M059J (cell line): ENCODE measurements at regions not wholly inside any gene's neighbourhood (a gene's known extent, or its start where the extent isn't known, plus 50 kb on each side); places are given as distances from the start of the nearest gene placed in this dataset.
A peak's percentile ranks its signal among the peaks of the same experiment; 100 is the strongest.
"Not testable (repeated sequence)": the region's sequence is repeated elsewhere in the genome, so short reads cannot be mapped to it uniquely, and the experiment has no call there.

Source experiments
- DNase-seq: peaks from one replicate; pipeline ENCODE4 v3.0.0-alpha.2; 2012; ENCODE audit warnings: low read depth

DNA sequence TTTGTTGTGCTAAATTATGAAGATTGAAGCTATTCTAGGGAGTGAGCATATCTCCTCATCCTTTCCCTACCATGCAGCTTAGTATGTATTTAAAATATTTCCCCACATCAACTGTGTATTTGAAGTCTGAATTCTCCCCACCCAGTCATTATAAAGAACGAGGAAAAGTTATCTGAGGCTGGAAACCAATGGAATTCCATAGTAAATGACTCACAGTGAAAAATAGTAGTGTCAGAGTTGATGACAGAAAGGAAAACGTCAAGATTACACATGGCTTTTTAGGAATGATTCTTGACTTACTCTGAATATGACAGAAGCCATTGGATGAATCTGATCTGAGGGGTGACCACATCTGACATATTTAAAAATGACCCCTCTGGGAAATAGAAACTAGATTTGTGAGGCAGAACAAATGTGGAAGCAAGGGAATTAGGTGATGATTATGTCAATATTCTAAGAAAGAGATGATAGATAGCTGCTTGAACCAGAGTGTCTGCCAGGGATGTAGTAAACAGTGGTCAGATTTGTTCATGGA lies 1768.9 kb upstream of the CDH9 start:
- DNase-seq = peak; percentile 8

GRCh38 chr5:28799035-28799434 lies 1760.6 kb upstream of the CDH9 start:
- DNase-seq = not testable (repeated sequence)

- no peak for DNase-seq
Measured at GRCh38 chr5:28788954-28789353, 1750.6 kb upstream of the CDH9 start.

DNA sequence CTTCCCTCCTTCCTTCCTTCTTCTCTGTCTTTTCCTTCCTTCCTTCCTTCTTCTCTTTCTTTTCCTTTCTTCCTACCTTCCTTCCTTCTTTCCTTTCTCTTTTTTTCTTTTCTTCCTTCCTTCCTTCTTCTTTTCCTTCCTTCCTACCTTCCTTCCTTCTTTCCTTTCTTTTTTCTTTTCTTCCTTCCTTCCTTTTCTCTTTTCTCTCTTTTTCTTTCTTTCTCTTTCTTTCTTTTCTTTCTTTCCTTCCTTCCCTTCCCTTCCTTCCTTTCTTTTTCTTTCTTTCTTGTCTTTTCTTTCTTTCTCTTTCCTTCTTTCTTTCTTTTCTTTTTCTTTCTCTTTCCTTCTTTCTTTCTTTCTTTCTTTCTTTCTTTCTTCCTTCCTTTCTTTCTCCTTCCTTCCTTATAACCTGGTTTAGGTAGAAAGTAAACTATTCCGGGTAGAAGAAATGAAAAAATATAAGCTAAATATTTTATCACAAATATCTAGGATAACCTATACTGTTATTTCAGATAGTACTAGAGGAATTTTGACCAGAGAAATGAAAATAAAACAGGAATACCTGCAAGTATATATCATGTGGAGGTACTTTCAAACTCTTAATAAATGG lies 1741.8 kb upstream of the CDH9 start:
- no peak for DNase-seq

DNA sequence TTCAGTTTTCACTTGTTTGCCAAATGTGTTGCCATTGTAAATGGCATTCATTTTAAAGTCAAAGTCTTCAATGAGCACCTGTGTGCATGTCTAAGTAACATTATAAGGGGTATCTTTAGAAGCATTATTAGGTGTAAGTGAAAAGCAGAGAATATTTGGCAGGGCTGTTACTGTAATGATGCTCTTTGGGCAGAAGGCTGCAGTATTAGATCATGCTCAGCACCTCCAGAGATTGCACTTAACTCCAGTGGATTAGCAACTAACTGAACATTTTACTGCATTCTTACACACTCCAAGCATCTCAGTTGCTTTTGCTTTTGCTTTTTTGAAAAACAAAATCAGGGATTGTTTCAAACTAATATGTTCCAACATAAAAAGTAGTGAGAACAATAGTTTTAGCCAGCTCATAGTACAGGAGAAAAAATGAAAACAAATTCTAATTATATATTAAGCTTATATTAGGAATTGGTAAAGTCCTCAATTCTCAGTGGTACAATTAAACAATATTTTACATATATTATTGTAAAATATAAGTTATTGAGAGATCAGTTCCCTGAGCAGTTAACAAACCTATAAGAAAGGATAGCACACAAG lies 1740.9 kb upstream of the CDH9 start:
- peak; percentile 18 for DNase-seq

DNA sequence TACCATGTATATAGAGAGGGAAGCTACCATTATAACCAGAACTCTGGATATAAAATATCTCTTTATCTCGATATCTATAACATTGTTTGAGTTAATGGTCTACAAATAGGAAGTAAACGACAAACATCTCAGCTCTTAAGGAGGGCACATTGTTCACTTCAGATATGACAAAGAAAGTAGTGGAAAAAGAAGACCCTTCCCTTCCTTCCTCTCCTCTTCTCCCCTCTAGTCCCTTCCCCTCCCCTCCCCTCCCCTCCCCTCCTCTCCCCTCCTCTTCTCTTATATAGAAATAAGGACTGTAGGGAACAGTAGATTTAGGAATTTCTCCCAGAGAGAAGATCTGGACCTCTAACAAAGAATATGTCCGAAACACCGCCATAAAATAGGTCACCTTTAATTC lies 1731.9 kb upstream of the CDH9 start:
- DNase-seq = no peak

DNA sequence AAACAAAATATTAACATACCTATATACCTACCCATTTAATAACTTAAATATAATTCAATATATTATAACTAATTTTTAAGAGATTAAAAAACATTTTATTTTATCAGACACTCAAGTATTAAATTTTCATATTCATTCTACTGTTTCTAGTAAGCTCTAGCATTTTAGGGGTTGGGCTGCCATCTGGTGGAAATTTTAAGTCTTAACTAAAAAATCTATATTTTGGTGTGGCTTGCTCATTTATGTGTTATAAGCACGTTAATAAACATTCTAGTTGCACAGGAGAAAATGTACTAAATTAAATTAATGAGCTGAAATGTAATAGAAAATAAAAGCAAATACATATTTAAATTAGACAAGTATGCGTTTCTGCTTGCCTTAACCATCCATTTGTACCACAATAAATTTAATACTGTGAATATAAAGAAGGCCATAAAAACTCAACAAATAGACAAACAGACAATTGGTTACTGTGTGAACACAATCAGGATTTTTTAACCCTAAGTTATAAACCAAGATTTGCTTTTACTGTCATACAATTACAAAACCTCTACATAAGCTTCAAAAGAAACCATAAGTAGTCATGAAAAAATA lies 1728.3 kb upstream of the CDH9 start:
- DNase-seq = peak; percentile 48

GRCh38 chr5:28751396-28751795 lies 1713.0 kb upstream of the CDH9 start:
- DNase-seq = no peak

DNA sequence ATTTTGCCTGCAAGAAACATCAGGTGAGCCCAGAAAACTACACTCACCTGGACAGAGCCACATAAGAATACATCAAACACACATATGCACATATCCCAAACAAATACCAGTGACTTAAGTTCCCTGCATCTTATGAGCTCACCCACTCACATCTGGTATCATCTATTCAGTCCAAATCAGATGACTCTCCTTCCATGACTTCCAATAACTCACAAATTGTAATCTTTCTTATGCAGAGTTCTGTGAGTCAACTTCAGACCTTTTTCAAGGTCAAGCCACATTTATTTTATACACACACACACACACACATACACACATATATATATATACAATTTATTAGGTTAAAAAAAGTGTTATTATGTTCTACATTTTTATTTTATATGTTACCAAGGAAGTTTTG lies 1711.9 kb upstream of the CDH9 start:
- no peak for DNase-seq

DNA sequence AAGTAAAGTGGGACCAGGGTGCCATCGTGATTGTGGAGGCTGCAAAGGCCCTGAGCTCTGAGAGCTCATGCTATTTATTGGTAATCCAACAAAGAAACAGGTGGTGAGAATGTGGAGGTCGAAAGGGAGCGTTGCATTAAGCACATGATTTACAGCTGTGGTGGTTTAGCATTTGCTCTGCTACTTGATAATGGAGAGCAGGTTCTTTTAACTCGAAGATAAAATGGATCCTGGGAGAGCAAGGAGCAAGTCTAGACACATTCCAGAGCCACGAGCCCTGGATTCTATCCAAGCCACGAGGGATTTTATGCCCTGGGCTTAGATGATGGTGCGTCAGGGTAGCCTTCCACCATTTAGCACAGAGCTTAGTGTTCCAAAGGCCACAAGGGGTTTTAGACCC lies 1710.1 kb upstream of the CDH9 start:
- no peak for DNase-seq

- DNase-seq = no peak
Measured at GRCh38 chr5:28743716-28744110, 1705.3 kb upstream of the CDH9 start.

DNA sequence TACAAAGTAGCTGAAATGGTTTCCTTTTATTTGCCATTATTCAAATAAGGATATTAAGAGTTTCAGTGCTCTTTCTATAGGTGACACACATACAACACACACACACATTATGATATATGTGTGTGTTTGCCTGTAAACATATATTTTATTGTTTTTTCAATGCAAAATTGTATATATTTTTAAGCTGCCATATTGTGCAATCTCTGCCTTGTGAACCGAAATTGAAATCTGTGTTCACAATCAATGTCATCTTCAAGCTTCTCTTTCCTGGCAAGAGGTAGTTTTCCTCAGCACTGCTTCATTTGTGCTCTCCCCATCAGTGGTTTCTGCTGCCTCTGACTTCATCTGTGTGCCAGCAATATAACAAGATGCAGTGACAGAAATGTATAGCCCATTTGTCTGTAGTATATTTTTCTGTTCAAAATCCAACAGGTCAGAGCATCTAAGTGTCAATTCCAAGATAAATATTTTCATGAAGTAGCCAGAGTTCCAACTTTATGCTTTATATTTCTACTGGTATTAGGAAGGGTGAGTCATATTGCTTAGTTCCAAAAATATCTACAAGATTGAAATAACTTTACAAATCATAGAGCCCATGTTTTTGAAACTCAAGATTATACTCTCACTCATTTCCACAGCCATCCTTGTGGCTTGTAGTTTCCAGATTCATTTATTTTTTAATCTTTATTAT lies 1704.8 kb upstream of the CDH9 start:
- no peak for DNase-seq

GRCh38 chr5:28737682-28738081 lies 1699.3 kb upstream of the CDH9 start:
- DNase-seq = no peak

GRCh38 chr5:28737222-28737621 lies 1698.8 kb upstream of the CDH9 start:
- DNase-seq = no peak

GRCh38 chr5:28734396-28734795 lies 1696.0 kb upstream of the CDH9 start:
- no peak for DNase-seq

DNA sequence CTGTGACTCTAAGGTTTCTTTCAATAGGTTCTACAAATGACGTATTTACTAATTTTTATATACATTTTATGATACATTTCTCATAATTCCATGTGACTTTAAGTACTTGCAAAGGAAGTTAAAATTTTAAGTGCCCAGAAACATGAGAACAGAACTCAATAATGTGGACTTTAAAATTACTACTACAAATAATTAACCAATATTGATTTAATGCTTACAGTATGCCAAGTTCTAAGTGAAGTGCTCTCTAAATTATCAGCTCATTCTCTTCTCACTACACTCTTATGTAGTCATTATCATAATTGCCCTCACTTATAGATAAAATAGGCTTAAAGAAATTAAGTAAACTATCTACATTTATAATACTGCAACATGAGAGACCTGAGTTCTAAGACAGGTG lies 1690.7 kb upstream of the CDH9 start:
- no peak for DNase-seq

DNA sequence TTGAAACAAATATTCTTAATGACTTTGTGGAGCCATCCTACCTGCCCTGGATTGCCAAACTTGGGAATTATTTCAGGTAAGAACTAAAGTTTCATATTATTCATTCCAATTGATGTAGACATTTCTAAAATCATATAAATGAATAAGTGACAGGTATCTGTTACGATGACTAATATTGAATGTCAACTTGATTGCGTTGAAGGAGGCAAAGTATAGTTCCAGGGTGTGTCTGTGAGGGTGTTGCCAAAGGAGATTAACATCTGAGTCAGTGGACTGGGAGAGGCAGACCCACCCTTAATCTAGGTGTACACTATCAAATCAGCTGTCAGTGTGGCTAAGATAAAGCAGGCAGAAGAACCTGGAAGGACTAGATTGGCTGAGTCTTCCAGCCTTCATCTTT lies 1688.4 kb upstream of the CDH9 start:
- no peak for DNase-seq

- no peak for DNase-seq
Measured at GRCh38 chr5:28725001-28725400, 1686.6 kb upstream of the CDH9 start.

DNA sequence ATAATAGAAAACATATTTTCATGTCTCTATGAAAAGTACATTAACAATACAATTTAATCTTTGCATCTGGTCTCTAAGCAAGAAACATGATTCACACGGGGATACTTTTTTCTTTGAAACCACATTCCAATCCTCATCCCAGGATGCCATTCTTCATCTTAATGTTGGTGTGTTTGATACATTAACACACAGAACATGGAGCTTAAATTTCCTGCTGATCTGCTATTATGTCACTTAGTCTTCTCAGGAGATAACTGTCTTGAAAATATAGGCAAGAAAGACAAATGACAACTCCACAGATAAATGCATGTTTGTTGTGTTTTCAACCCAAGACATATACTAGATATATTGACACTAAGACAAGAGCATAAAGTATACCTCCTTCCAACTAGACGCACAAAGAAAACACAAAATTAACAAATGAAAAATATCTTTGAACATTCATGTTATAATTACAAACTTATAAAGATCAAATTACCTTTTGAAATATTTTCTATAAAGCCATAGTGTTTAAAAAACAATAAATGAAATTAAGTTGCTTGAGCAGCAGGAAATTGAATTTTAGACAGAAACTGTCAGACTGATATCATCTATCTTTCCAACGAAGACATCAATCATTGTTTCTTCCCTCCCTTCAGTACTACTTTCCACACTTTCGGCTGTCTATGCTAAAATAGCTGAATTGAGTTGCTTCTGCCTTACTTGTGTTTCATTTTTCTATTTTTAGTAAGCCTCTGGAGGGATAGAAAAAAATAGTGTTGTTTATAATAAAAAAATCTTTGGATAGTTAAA lies 1676.7 kb upstream of the CDH9 start:
- DNase-seq = no peak

- no peak for DNase-seq
Measured at GRCh38 chr5:28710360-28710759, 1672.0 kb upstream of the CDH9 start.

GRCh38 chr5:28708472-28708871 lies 1670.1 kb upstream of the CDH9 start:
- DNase-seq = no peak

- DNase-seq = peak; percentile 3
Measured at GRCh38 chr5:28707706-28708105, 1669.3 kb upstream of the CDH9 start.
